ENCODE measurements at regions not wholly inside any gene's neighbourhood (a gene's known extent, or its start where the extent isn't known, plus 50 kb on each side); places are given as distances from the start of the nearest gene placed in this dataset.
"Not testable (repeated sequence)": the region's sequence is repeated elsewhere in the genome, so short reads cannot be mapped to it uniquely, and the experiment has no call there.

- Histone ChIP-seq H3K4me1 (ENCODE audit: control insufficient read depth, insufficient read depth, low read length) (no peaks in the 10 kb centered on the region), H3K27ac (ENCODE audit: low read length) (no peak overlapping the region), H3K4me3 (ENCODE audit: low read length in 2 of 2) (no peak overlapping the region), H3K27me3 (ENCODE audit: control insufficient read depth in 1 of 2, insufficient read depth in 2 of 2, low read length in 2 of 2) (no peaks in the 10 kb centered on the region), H3K9me3 (ENCODE audit: control insufficient read depth in 2 of 2, low read length in 2 of 2) (no peaks in the 10 kb centered on the region), H3K36me3 (ENCODE audit: control insufficient read depth in 2 of 2, insufficient read depth in 2 of 2, low read length in 2 of 2) (no peaks in the 10 kb centered on the region), H3K9ac (ENCODE audit: low read length in 2 of 2) (no peak overlapping the region)
Measured at GRCh38 chr10:108323274-108323798, 1158.8 kb upstream of the SORCS1 start.

GRCh38 chr10:108319434-108320222 is 1155.1 kb upstream of the SORCS1 start:
- Histone ChIP-seq H3K36me3 (ENCODE audit: control insufficient read depth in 2 of 2, insufficient read depth in 2 of 2, low read length in 2 of 2) (no peaks in the 10 kb centered on the region), H3K4me3 (ENCODE audit: low read length in 2 of 2) (no peak overlapping the region), H3K9ac (ENCODE audit: low read length in 2 of 2) (no peak overlapping the region), H3K4me1 (ENCODE audit: control insufficient read depth, insufficient read depth, low read length) (no peaks in the 10 kb centered on the region), H3K27ac (ENCODE audit: low read length) (no peak overlapping the region), H3K9me3 (ENCODE audit: control insufficient read depth in 2 of 2, low read length in 2 of 2) (no peaks in the 10 kb centered on the region), H3K27me3 (ENCODE audit: control insufficient read depth in 1 of 2, insufficient read depth in 2 of 2, low read length in 2 of 2) (no peaks in the 10 kb centered on the region)

GRCh38 chr10:108315636-108316035 is 1151.1 kb upstream of the SORCS1 start:
- H3K9me3 ChIP-seq (ENCODE audit: control insufficient read depth in 2 of 2, low read length in 2 of 2); H3K27ac ChIP-seq (ENCODE audit: low read length); H3K4me3 ChIP-seq (ENCODE audit: low read length in 2 of 2); H3K27me3 ChIP-seq (ENCODE audit: control insufficient read depth in 1 of 2, insufficient read depth in 2 of 2, low read length in 2 of 2); H3K9ac ChIP-seq (ENCODE audit: low read length in 2 of 2); H3K4me1 ChIP-seq (ENCODE audit: control insufficient read depth, insufficient read depth, low read length); H3K36me3 ChIP-seq (ENCODE audit: control insufficient read depth in 2 of 2, insufficient read depth in 2 of 2, low read length in 2 of 2): not testable (repeated sequence)

GRCh38 chr10:108307925-108308312 is 1143.4 kb upstream of the SORCS1 start:
- Histone ChIP-seq H3K4me1 (ENCODE audit: control insufficient read depth, insufficient read depth, low read length) (no peaks in the 10 kb centered on the region), H3K36me3 (ENCODE audit: control insufficient read depth in 2 of 2, insufficient read depth in 2 of 2, low read length in 2 of 2) (no peaks in the 10 kb centered on the region), H3K27ac (ENCODE audit: low read length) (no peak overlapping the region), H3K4me3 (ENCODE audit: low read length in 2 of 2) (no peak overlapping the region), H3K9ac (ENCODE audit: low read length in 2 of 2) (no peak overlapping the region), H3K27me3 (ENCODE audit: control insufficient read depth in 1 of 2, insufficient read depth in 2 of 2, low read length in 2 of 2) (no peaks in the 10 kb centered on the region), H3K9me3 (ENCODE audit: control insufficient read depth in 2 of 2, low read length in 2 of 2) (no peaks in the 10 kb centered on the region)

- no peaks in the 10 kb centered on the region for H3K4me1 ChIP-seq (ENCODE audit: control insufficient read depth, insufficient read depth, low read length)
- H3K9me3 ChIP-seq (ENCODE audit: control insufficient read depth in 2 of 2, low read length in 2 of 2), result no peaks in the 10 kb centered on the region
- no peaks in the 10 kb centered on the region for H3K27me3 ChIP-seq (ENCODE audit: control insufficient read depth in 1 of 2, insufficient read depth in 2 of 2, low read length in 2 of 2)
- H3K36me3 ChIP-seq (ENCODE audit: control insufficient read depth in 2 of 2, insufficient read depth in 2 of 2, low read length in 2 of 2), result no peaks in the 10 kb centered on the region
- no peak overlapping the region for H3K27ac ChIP-seq (ENCODE audit: low read length)
- no peak overlapping the region for H3K4me3 ChIP-seq (ENCODE audit: low read length in 2 of 2)
- H3K9ac ChIP-seq (ENCODE audit: low read length in 2 of 2), result no peak overlapping the region
Measured at GRCh38 chr10:108307250-108307924, 1142.9 kb upstream of the SORCS1 start.

GRCh38 chr10:108303149-108303548 is 1138.6 kb upstream of the SORCS1 start:
- Histone ChIP-seq H3K4me1 (ENCODE audit: control insufficient read depth, insufficient read depth, low read length) (no peaks in the 10 kb centered on the region), H3K27me3 (ENCODE audit: control insufficient read depth in 1 of 2, insufficient read depth in 2 of 2, low read length in 2 of 2) (no peaks in the 10 kb centered on the region), H3K27ac (ENCODE audit: low read length) (no peak overlapping the region), H3K4me3 (ENCODE audit: low read length in 2 of 2) (no peak overlapping the region), H3K36me3 (ENCODE audit: control insufficient read depth in 2 of 2, insufficient read depth in 2 of 2, low read length in 2 of 2) (no peaks in the 10 kb centered on the region), H3K9me3 (ENCODE audit: control insufficient read depth in 2 of 2, low read length in 2 of 2) (no peaks in the 10 kb centered on the region), H3K9ac (ENCODE audit: low read length in 2 of 2) (no peak overlapping the region)

- Histone ChIP-seq H3K27me3 (ENCODE audit: control insufficient read depth in 1 of 2, insufficient read depth in 2 of 2, low read length in 2 of 2) (no peaks in the 10 kb centered on the region), H3K9ac (ENCODE audit: low read length in 2 of 2) (no peak overlapping the region), H3K36me3 (ENCODE audit: control insufficient read depth in 2 of 2, insufficient read depth in 2 of 2, low read length in 2 of 2) (no peaks in the 10 kb centered on the region), H3K4me1 (ENCODE audit: control insufficient read depth, insufficient read depth, low read length) (no peaks in the 10 kb centered on the region), H3K27ac (ENCODE audit: low read length) (no peak overlapping the region), H3K9me3 (ENCODE audit: control insufficient read depth in 2 of 2, low read length in 2 of 2) (no peaks in the 10 kb centered on the region), H3K4me3 (ENCODE audit: low read length in 2 of 2) (no peak overlapping the region)
Measured at GRCh38 chr10:108301002-108301401, 1136.5 kb upstream of the SORCS1 start.

- H3K27me3 ChIP-seq (ENCODE audit: control insufficient read depth in 1 of 2, insufficient read depth in 2 of 2, low read length in 2 of 2), result no peaks in the 10 kb centered on the region
- no peaks in the 10 kb centered on the region for H3K4me1 ChIP-seq (ENCODE audit: control insufficient read depth, insufficient read depth, low read length)
- H3K9me3 ChIP-seq (ENCODE audit: control insufficient read depth in 2 of 2, low read length in 2 of 2), result peaks cover 0 to under 1% of the 10 kb centered on the region in 2 donors
- H3K36me3 ChIP-seq (ENCODE audit: control insufficient read depth in 2 of 2, insufficient read depth in 2 of 2, low read length in 2 of 2), result no peaks in the 10 kb centered on the region
- H3K4me3 ChIP-seq (ENCODE audit: low read length in 2 of 2), result no peak overlapping the region
- H3K27ac ChIP-seq (ENCODE audit: low read length), result no peak overlapping the region
- H3K9ac ChIP-seq (ENCODE audit: low read length in 2 of 2), result no peak overlapping the region
Measured at GRCh38 chr10:108290823-108291222, 1126.3 kb upstream of the SORCS1 start.

- Histone ChIP-seq H3K36me3 (ENCODE audit: control insufficient read depth in 2 of 2, insufficient read depth in 2 of 2, low read length in 2 of 2) (no peaks in the 10 kb centered on the region), H3K4me3 (ENCODE audit: low read length in 2 of 2) (no peak overlapping the region), H3K9me3 (ENCODE audit: control insufficient read depth in 2 of 2, low read length in 2 of 2) (peaks cover 0 to 3% of the 10 kb centered on the region in 2 donors), H3K27ac (ENCODE audit: low read length) (no peak overlapping the region), H3K4me1 (ENCODE audit: control insufficient read depth, insufficient read depth, low read length) (no peaks in the 10 kb centered on the region), H3K9ac (ENCODE audit: low read length in 2 of 2) (no peak overlapping the region), H3K27me3 (ENCODE audit: control insufficient read depth in 1 of 2, insufficient read depth in 2 of 2, low read length in 2 of 2) (no peaks in the 10 kb centered on the region)
Measured at GRCh38 chr10:108275895-108276685, 1111.6 kb upstream of the SORCS1 start.

- Histone ChIP-seq H3K4me1 (ENCODE audit: control insufficient read depth, insufficient read depth, low read length) (no peaks in the 10 kb centered on the region), H3K36me3 (ENCODE audit: control insufficient read depth in 2 of 2, insufficient read depth in 2 of 2, low read length in 2 of 2) (no peaks in the 10 kb centered on the region), H3K27me3 (ENCODE audit: control insufficient read depth in 1 of 2, insufficient read depth in 2 of 2, low read length in 2 of 2) (no peaks in the 10 kb centered on the region), H3K4me3 (ENCODE audit: low read length in 2 of 2) (no peak overlapping the region), H3K27ac (ENCODE audit: low read length) (no peak overlapping the region), H3K9me3 (ENCODE audit: control insufficient read depth in 2 of 2, low read length in 2 of 2) (peaks cover 0 to 2% of the 10 kb centered on the region in 2 donors), H3K9ac (ENCODE audit: low read length in 2 of 2) (no peak overlapping the region)
Measured at GRCh38 chr10:108260383-108260906, 1095.9 kb upstream of the SORCS1 start.

All from stomach smooth muscle (tissue), 2 donors.